GM18861 (cell line): ENCODE measurements at regions not wholly inside any gene's neighbourhood (a gene's known extent, or its start where the extent isn't known, plus 50 kb on each side); places are given as distances from the start of the nearest gene placed in this dataset.

Experiments
- ATAC-seq: cut with Tn5 transposase; IDR thresholded peaks from one replicate; pipeline ENCODE4 v1.9.1; 2021; ENCODE audit not compliant: unreplicated experiment

GRCh38 chr11:115761348-115761747 is 257.1 kb upstream of the CADM1 start:
- no peak for ATAC-seq

- ATAC-seq = no peak
These were observed 256.5 kb upstream of the CADM1 start for GRCh38 chr11:115760461-115761320.

- no peak for ATAC-seq
These were observed 255.6 kb upstream of the CADM1 start for GRCh38 chr11:115759622-115760460.

- no peak for ATAC-seq
These were observed 253.8 kb upstream of the CADM1 start for GRCh38 chr11:115758011-115758410.

- no peak for ATAC-seq
These were observed 247.2 kb upstream of the CADM1 start for GRCh38 chr11:115751243-115752015.

- ATAC-seq = no peak
These were observed 241.6 kb upstream of the CADM1 start for GRCh38 chr11:115745610-115746512.

GRCh38 chr11:115745066-115745465 is 240.9 kb upstream of the CADM1 start:
- no peak for ATAC-seq

- ATAC-seq = no peak
These were observed 239.5 kb upstream of the CADM1 start for GRCh38 chr11:115743719-115744118.

GRCh38 chr11:115741376-115742107 is 237.3 kb upstream of the CADM1 start:
- no peak for ATAC-seq

- ATAC-seq = no peak
These were observed 236.1 kb upstream of the CADM1 start for GRCh38 chr11:115740324-115740723.

- no peak for ATAC-seq
These were observed 235.7 kb upstream of the CADM1 start for GRCh38 chr11:115739878-115740277.

- no peak for ATAC-seq
These were observed 234.9 kb upstream of the CADM1 start for GRCh38 chr11:115739146-115739545.

GRCh38 chr11:115737875-115738274 is 233.7 kb upstream of the CADM1 start:
- ATAC-seq = no peak

- no peak for ATAC-seq
These were observed 231.9 kb upstream of the CADM1 start for GRCh38 chr11:115736146-115736545.

- no peak for ATAC-seq
These were observed 220.5 kb upstream of the CADM1 start for GRCh38 chr11:115724666-115725065.

- no peak for ATAC-seq
These were observed 218.5 kb upstream of the CADM1 start for GRCh38 chr11:115722711-115723110.

- no peak for ATAC-seq
These were observed 217.2 kb upstream of the CADM1 start for GRCh38 chr11:115721296-115721995.

GRCh38 chr11:115720602-115721245 is 216.5 kb upstream of the CADM1 start:
- no peak for ATAC-seq
